GM19438 (cell line): ENCODE measurements at regions not wholly inside any gene's neighbourhood (a gene's known extent, or its start where the extent isn't known, plus 50 kb on each side); places are given as distances from the start of the nearest gene placed in this dataset.
"Not testable (repeated sequence)": the region's sequence is repeated elsewhere in the genome, so short reads cannot be mapped to it uniquely, and the experiment has no call there.

Experiments
- ATAC-seq: cut with Tn5 transposase; IDR thresholded peaks from one replicate; pipeline ENCODE4 v1.9.1; 2021; ENCODE audit warnings: low read depth; ENCODE audit not compliant: unreplicated experiment

- ATAC-seq = no peak
These were observed 156.2 kb upstream of the PARD3B start for GRCh38 chr2:204389120-204389519.

DNA sequence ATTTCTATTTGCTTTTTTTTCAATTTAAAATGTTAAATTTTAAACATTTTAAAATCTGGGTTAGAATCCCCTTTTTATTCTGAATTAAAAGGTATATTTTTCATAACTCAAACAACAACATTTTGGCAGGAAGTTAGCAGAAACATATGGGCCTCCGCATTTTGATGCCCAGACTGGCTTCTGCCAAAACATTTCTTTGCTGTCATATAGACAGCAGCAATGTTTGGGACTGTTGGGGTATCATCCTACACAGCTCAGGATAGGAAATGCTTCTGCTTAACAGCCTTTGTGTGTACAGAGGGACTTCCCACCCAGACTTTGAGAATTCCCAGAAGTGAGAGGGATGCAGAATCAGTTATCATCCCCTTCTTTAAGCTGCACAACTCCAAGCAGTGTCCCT lies 155.4 kb upstream of the PARD3B start:
- no peak for ATAC-seq

- ATAC-seq = no peak
These were observed 149.7 kb upstream of the PARD3B start for GRCh38 chr2:204395539-204395938.

GRCh38 chr2:204401114-204401513 lies 144.2 kb upstream of the PARD3B start:
- ATAC-seq = no peak

- ATAC-seq = no peak
These were observed 137.9 kb upstream of the PARD3B start for GRCh38 chr2:204407204-204408014.

GRCh38 chr2:204412782-204413181 lies 132.5 kb upstream of the PARD3B start:
- not testable (repeated sequence) for ATAC-seq

GRCh38 chr2:204415406-204416181 lies 129.7 kb upstream of the PARD3B start:
- ATAC-seq = no peak

DNA sequence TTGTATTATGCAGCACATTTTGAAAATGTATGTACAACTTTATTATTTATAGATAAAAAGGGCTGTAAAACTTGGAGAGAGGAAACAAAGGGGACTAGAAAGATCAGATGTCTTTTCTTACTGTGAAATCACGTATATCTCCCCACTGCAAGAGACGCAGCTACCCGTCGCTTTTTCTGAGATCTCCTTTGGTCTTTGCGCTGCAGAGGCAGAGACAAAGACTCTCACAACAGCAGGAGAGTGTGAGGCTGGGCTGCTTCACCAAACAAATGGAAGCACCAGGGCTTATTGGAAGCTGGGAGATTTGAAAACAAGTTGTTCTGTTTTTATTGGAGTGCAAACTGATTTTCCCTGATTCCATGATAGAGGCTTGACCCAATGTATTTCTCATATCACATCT lies 129.0 kb upstream of the PARD3B start:
- no peak for ATAC-seq

- no peak for ATAC-seq
These were observed 119.5 kb upstream of the PARD3B start for GRCh38 chr2:204425821-204426220.

DNA sequence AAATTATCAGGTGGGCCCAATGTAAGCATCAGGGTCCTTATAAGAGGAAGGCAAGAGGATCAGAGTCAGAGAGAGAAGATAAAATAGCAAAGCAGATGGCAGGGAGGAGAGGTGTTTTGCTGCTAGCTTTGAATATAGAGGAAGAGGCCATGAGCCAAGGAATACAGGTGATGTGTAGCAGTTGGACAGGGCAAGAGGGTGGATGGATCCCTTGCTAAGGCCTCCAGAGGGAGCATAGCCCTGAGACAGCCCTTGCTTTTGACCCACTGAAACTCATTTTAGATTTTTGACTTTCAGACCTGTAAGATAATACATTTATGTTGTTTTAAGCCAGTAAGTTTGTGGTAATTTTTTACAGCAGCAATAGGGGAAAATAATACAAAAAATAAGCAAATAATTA lies 116.6 kb upstream of the PARD3B start:
- ATAC-seq = no peak

DNA sequence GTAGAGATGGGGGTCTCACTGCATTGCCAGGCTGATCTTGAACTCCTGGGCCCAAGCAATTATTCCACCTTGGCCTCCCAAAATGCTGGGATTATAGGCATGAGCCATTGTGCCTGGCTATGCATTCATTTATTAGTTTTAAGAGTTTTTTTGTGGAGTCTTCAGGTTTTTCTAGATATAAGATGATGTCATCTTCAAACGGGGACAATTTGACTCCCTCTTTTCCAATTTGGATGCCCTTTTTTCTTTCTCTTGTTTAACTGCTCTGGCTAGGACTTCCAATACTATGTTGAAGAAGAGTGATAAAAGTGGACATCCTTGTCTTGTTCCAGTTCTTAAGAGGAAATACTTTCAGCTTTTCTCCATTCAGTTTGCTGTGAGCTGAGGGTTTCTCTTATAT lies 113.7 kb upstream of the PARD3B start:
- no peak for ATAC-seq

GRCh38 chr2:204432196-204432595 lies 113.1 kb upstream of the PARD3B start:
- ATAC-seq = no peak

DNA sequence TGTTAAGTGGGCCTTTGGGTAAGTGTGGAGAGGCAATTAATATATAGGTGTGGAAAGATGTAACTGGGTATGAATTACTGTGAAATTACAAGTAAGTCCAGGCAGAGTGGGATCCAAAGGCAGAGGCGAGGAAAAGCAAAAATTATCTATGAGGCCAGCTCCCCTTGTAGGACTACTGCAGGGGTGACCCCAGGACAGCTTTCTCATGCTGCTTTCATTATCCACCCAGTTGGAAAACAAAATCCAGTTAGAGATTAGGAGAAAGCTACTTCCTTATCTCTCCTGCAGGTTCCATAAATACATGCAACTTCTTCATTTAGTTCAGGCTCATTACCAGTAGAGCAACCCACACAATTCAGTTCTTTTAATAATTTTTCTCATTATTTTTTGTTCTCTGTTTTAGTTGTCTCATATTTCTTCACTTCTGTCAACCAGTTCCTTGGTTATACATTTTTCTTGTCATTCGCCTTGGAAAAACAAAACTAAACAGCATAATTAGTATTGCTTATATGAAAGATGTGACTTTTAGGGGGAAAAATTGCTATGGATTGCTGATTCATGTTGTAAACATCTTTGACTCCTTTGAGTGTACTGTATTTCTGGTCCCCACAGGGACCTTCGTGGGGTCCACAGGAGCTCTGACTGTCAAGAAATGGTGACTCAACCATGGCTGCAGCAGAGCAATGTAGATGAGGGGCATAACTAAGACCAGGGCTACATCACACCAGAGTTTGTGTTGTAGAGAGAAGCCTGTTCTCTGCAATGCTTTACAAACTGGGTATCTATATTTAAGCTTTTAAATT lies 110.4 kb upstream of the PARD3B start:
- ATAC-seq = no peak

GRCh38 chr2:204436230-204436629 lies 109.0 kb upstream of the PARD3B start:
- no peak for ATAC-seq

GRCh38 chr2:204437408-204437807 lies 107.9 kb upstream of the PARD3B start:
- no peak for ATAC-seq

DNA sequence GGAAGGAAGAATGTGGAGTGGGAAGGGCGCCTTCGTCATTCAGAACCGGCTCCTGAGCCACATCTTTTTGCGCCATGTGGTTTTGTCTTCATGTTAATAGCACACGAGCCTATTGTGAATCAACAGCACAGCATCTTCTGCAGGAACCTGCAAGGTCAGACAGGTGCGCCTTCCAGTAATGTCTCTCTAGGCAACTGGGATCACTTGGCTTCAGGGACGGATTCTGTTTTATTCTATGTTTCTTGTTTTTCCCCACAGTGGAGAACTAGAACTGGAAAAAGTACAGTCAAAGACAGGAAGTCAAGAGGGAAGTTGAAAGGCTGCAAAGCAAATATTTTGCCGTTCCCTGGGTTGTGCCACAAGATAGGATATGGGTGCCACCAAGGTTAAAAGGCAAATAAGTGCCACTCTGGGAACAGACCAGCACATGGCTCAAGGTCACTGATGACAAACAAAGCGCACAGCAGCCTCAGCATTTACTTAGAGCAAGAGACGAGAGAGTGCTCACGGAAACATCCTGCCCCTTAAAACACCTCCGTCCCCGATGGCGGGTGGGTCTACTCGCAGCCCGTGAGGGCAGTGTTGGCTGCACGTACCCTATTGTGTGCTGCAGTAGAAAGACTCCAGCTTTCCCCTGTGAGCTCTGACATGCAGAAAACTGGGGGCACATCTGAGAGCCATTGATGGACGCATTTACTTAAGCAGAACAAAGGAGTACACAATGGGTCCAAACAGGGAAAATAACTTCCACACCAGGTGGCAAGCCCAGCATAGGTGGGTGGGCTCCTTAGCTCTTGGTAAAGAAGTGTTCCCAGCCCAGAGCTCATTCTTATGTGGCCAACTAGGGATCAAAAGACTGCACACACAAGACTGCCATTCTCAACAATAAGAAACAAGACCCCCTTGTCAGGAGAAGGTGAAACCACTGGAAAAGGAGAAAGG lies 107.2 kb upstream of the PARD3B start:
- no peak for ATAC-seq

DNA sequence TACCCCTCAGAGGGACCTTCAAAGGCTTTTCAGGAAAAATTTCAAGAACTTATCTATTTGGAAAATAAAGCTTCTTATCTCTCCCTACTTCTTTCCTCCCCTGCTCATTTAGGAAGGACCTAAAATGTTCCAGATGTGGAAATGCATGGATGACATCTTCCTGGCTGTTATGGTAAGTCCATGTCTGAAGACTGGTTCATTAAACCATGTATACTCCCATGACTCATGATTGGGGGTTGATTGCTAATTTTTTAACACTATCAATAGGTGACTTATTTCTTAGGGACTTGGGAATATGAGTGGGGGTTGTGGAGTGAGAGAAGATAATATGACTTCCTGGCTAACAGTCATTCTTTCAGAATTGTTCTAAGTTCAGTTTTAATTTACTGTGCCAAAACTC lies 104.0 kb upstream of the PARD3B start:
- no peak for ATAC-seq

DNA sequence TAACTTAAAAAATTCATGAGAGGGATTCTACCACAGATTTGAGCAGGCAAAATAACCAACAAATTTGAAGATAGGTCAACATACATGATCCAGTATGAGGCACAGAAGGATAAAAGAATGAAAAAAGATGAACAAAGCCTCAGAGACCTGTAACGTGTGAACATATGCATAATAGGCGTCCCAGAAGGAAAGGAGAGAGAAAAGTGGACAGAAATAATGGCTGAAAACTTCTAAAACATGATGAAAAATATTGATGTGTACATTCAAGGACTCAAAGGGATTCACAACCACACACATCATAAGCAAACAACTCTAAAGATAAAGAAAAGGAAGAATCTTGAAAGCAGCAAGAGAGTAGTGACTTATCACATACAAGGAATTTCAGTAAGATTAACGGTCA lies 100.1 kb upstream of the PARD3B start:
- ATAC-seq = no peak

DNA sequence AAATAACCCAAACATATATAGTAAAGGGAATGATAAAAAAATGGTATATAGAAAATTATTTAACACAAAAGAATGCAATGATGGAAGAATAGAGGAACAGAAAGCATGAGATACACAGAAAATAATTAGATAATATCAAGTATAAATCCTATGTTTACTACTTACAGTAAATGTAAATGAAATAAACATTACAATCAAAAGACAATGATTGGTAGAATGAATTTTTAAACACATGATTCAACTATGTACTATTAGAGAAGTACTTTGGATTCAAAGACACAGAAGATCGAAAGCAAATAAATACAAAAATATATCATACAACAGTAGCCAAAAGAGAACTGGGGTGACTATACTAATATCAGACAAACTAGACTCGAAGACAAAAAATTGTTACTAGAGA lies 97.6 kb upstream of the PARD3B start:
- ATAC-seq = no peak

DNA sequence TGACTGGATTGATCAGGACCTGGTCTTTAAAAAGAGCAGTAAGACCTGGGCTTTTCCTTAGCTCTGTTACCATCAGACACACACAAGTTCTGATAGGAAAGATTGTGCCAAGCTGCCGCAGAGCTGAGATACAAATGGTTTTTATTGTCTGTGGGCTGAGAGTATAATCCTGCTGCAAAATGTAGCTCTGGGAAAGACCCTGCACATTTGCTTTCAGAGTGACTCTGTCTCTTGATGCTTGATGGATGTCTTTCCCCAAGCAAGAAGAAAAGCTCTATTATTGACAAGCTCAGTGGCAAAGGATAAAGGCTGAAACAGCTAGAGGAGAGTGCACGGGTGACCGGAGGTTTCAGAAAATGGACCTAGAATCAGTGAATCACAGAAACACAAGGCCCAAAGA lies 95.3 kb upstream of the PARD3B start:
- ATAC-seq = no peak
